ENCODE measurements at regions not wholly inside any gene's neighbourhood (a gene's known extent, or its start where the extent isn't known, plus 50 kb on each side); places are given as distances from the start of the nearest gene placed in this dataset.
A peak's percentile ranks its signal among the peaks of the same experiment; 100 is the strongest.

DNA sequence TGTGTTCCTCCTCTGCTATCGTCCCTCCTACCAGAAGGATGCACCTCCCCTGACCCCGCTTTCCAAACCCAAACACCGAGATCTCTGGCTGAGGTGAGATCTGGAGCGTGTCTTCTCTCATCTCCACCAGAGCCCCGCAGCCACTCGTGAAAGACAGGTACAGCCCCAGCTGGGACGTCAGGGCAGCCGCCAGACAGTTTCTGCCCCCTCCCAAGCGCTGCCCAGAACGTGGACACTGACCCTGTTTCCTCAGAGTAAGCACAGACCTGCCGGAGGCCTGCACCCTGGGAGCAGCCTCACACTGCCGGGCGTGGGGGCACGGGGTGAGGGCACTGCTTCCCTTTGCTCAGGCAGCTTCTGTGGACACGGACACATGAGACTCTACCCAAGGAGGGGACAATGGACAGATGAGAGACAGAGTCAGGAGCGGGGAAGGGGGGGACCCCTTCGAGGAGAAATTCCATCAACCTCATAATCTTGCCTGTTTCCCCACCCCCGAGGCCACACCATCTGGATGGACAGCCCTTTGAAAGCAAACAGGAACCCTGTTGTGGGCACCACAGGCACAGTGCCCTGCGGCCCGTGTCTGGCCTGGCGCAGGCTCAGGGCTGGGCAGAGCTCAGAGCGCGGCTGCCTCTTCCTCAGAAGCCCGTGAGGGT, 210.6 kb downstream of the DLL1 start:
- no peaks in the 10 kb centered on the region for H3K36me3 ChIP-seq (ENCODE audit: insufficient read depth, low read length)
- no peak overlapping the region for H2AFZ ChIP-seq (ENCODE audit: low read length)
- H3K79me2 ChIP-seq (ENCODE audit: insufficient read depth, low read length) = no peaks in the 10 kb centered on the region
- H4K20me1 ChIP-seq (ENCODE audit: insufficient read depth, low read length) = no peaks in the 10 kb centered on the region
- no peak overlapping the region for H3K27ac ChIP-seq (ENCODE audit: low read depth, low read length)
- H3K4me3 ChIP-seq (ENCODE audit: insufficient read depth, low read length) = no peak overlapping the region
- no peaks in the 10 kb centered on the region for H3K9me3 ChIP-seq (ENCODE audit: low read depth, low read length)
- H3K4me2 ChIP-seq (ENCODE audit: insufficient read depth, low read length) = no peak overlapping the region
- H3K4me1 ChIP-seq (ENCODE audit: insufficient read depth, low read length) = no peaks in the 10 kb centered on the region
- TF ChIP-seq, protein P1, sequence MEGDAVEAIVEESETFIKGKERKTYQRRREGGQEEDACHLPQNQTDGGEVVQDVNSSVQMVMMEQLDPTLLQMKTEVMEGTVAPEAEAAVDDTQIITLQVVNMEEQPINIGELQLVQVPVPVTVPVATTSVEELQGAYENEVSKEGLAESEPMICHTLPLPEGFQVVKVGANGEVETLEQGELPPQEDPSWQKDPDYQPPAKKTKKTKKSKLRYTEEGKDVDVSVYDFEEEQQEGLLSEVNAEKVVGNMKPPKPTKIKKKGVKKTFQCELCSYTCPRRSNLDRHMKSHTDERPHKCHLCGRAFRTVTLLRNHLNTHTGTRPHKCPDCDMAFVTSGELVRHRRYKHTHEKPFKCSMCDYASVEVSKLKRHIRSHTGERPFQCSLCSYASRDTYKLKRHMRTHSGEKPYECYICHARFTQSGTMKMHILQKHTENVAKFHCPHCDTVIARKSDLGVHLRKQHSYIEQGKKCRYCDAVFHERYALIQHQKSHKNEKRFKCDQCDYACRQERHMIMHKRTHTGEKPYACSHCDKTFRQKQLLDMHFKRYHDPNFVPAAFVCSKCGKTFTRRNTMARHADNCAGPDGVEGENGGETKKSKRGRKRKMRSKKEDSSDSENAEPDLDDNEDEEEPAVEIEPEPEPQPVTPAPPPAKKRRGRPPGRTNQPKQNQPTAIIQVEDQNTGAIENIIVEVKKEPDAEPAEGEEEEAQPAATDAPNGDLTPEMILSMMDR (IDR thresholded peaks at IDR 0.05; ENCODE audit: extremely low read depth, low read depth, low read length) = no peak
- H3K27me3 ChIP-seq (ENCODE audit: insufficient read depth, low read length) = no peaks in the 10 kb centered on the region
- DNase-seq (ENCODE audit: insufficient read length, low spot score, missing footprints) = peak; percentile 77

DNA sequence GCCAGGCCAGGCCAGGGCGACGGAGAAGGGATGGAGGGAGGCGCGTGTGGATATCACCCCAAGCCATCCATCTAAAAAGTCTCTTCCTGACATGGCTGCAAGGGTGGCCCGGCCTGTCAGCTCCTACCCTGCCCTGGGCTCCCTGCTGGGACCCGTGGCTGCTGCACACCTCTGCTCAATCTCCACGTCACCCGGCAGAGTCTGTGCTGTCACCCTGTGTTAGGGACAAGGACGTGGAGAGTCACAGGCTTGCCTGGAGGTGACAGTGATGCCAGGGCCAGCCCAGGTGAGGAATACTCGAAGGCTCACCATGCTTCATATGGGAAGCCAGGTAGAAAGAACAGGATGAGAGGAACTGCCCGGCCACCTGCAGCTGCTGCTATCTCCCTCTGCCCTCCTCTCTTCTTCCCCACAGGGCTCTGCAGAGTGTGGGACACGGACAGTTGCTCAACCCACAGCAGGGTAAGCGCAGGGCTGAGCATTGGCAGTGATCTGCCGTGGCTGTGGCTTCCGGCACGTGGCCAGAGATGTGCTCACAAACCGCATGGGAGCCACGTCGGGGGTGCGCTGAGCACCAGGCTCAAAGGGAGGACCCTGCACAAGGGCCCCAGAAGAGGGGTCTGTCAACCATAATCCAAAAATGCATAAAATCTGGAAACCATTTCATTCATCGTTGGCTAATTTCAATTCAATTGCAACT, 214.3 kb downstream of the DLL1 start:
- Histone ChIP-seq H3K4me3 (ENCODE audit: insufficient read depth, low read length) (no peak overlapping the region), H2AFZ (ENCODE audit: low read length) (no peak overlapping the region), H4K20me1 (ENCODE audit: insufficient read depth, low read length) (no peaks in the 10 kb centered on the region), H3K4me2 (ENCODE audit: insufficient read depth, low read length) (no peak overlapping the region), H3K36me3 (ENCODE audit: insufficient read depth, low read length) (no peaks in the 10 kb centered on the region), H3K9me3 (ENCODE audit: low read depth, low read length) (no peaks in the 10 kb centered on the region), H3K27ac (ENCODE audit: low read depth, low read length) (no peak overlapping the region), H3K79me2 (ENCODE audit: insufficient read depth, low read length) (no peaks in the 10 kb centered on the region), H3K27me3 (ENCODE audit: insufficient read depth, low read length) (no peaks in the 10 kb centered on the region), H3K4me1 (ENCODE audit: insufficient read depth, low read length) (no peaks in the 10 kb centered on the region)
- TF ChIP-seq, protein P1 (IDR thresholded peaks at IDR 0.05; ENCODE audit: extremely low read depth, low read depth, low read length) = no peak
- peak; percentile 65 for DNase-seq (ENCODE audit: insufficient read length, low spot score, missing footprints)

DNA sequence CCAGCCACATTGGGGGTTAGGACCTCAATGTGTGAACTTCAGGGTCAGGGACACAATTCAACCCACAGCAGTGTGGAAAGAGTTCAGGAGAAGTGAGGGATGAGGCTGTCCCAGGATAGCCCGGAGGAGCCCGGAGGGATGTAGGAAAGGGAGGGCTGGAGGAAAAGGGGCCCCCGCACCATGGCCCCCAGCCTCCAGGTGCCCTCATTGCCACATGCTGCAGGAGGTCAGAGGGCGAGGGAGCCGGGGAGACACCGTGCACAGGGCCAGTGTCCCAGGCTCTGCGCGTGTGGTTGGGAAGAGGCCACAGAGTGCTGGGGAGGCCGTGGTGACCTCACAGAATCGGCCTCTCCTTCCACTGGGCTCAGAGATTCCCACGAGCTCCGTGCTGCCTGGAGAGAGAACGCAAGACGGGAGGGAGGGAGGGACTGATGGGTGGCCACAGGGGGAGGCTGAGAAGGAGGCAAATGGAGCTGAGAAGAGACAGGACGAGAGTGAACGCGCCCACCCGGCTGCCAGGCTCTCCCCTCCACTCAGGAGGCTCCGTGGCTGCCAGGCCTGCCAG, 215.1 kb downstream of the DLL1 start:
- TF ChIP-seq, protein P1 (IDR thresholded peaks at IDR 0.05; ENCODE audit: extremely low read depth, low read depth, low read length) = no peak
- no peaks in the 10 kb centered on the region for H3K79me2 ChIP-seq (ENCODE audit: insufficient read depth, low read length)
- no peak overlapping the region for H2AFZ ChIP-seq (ENCODE audit: low read length)
- no peaks in the 10 kb centered on the region for H3K4me1 ChIP-seq (ENCODE audit: insufficient read depth, low read length)
- no peak overlapping the region for H3K4me3 ChIP-seq (ENCODE audit: insufficient read depth, low read length)
- no peak overlapping the region for H3K27ac ChIP-seq (ENCODE audit: low read depth, low read length)
- H4K20me1 ChIP-seq (ENCODE audit: insufficient read depth, low read length) = no peaks in the 10 kb centered on the region
- no peaks in the 10 kb centered on the region for H3K36me3 ChIP-seq (ENCODE audit: insufficient read depth, low read length)
- DNase-seq (ENCODE audit: insufficient read length, low spot score, missing footprints) = peak; percentile 35
- H3K9me3 ChIP-seq (ENCODE audit: low read depth, low read length) = no peaks in the 10 kb centered on the region
- H3K4me2 ChIP-seq (ENCODE audit: insufficient read depth, low read length) = no peak overlapping the region
- H3K27me3 ChIP-seq (ENCODE audit: insufficient read depth, low read length) = no peaks in the 10 kb centered on the region

DNA sequence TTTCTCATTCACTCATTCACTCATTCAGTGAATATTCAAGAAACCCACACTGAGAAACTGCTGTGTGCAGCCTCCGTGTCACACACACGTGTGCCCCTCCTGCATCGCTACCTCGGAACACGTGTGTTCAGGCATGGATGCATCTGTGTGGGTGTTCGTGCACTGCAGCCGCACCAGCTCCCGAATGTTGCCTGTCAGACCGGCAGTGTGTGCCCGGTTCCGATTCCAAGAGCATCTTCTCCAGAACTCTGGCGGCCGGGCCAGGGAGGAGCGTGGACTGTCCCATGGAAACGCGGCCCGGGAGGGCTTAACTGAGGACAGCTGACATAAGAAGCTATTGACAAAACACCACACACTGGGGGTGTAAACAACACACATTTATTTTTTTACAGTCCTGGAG, 216.0 kb downstream of the DLL1 start:
- no peaks in the 10 kb centered on the region for H4K20me1 ChIP-seq (ENCODE audit: insufficient read depth, low read length)
- TF ChIP-seq, protein P1 (IDR thresholded peaks at IDR 0.05; ENCODE audit: extremely low read depth, low read depth, low read length) = no peak
- no peaks in the 10 kb centered on the region for H3K9me3 ChIP-seq (ENCODE audit: low read depth, low read length)
- H3K79me2 ChIP-seq (ENCODE audit: insufficient read depth, low read length) = no peaks in the 10 kb centered on the region
- DNase-seq (ENCODE audit: insufficient read length, low spot score, missing footprints) = peak; percentile 43
- no peak overlapping the region for H2AFZ ChIP-seq (ENCODE audit: low read length)
- H3K36me3 ChIP-seq (ENCODE audit: insufficient read depth, low read length) = no peaks in the 10 kb centered on the region
- no peak overlapping the region for H3K27ac ChIP-seq (ENCODE audit: low read depth, low read length)
- no peaks in the 10 kb centered on the region for H3K4me1 ChIP-seq (ENCODE audit: insufficient read depth, low read length)
- H3K4me2 ChIP-seq (ENCODE audit: insufficient read depth, low read length) = no peak overlapping the region
- no peak overlapping the region for H3K4me3 ChIP-seq (ENCODE audit: insufficient read depth, low read length)
- no peaks in the 10 kb centered on the region for H3K27me3 ChIP-seq (ENCODE audit: insufficient read depth, low read length)

Measured in osteoblast (primary cell).